Loucy (cell line): ENCODE measurements at regions not wholly inside any gene's neighbourhood (a gene's known extent, or its start where the extent isn't known, plus 50 kb on each side); places are given as distances from the start of the nearest gene placed in this dataset.

Source experiments
- H2AFZ ChIP-seq: fragments of 200-600 bp; sonication (generic); 2 replicates; pipeline ENCODE4 v1.6.0; 2016; ENCODE audit warnings: antibody characterized with exemption, mild to moderate bottlenecking, low read length, moderate library complexity
- H3F3A ChIP-seq: fragments of 200-600 bp; 2 replicates; pipeline ENCODE4 v1.6.0; 2016; ENCODE audit warnings: antibody characterized with exemption, low read depth, mild to moderate bottlenecking
- H3K27me3 ChIP-seq: fragments of 200-600 bp; sonication (generic); 2 replicates; pipeline ENCODE4 v1.6.1; 2014; ENCODE audit warnings: low read length, mild to moderate bottlenecking; ENCODE audit not compliant: insufficient read depth, poor library complexity, severe bottlenecking
- H3K36me3 ChIP-seq: fragments of 200-600 bp; sonication (generic); 2 replicates; pipeline ENCODE4 v1.6.1; 2016; ENCODE audit warnings: low read length; ENCODE audit not compliant: insufficient read depth
- H3K4me1 ChIP-seq: fragments of 200-600 bp; sonication (generic); 2 replicates; pipeline ENCODE4 v1.5.1; 2014; ENCODE audit warnings: low read length, mild to moderate bottlenecking; ENCODE audit not compliant: insufficient read depth, poor library complexity, severe bottlenecking
- H3K4me2 ChIP-seq: fragments of 200-600 bp; sonication (generic); 2 replicates; pipeline ENCODE4 v1.6.0; 2014; ENCODE audit warnings: antibody characterized with exemption, low read length, low read depth, mild to moderate bottlenecking; ENCODE audit not compliant: poor library complexity, severe bottlenecking
- H3K4me3 ChIP-seq: fragments of 200-600 bp; sonication (generic); 2 replicates; pipeline ENCODE4 v1.5.1; 2014; ENCODE audit warnings: low read length, mild to moderate bottlenecking, mixed read lengths; ENCODE audit not compliant: poor library complexity, severe bottlenecking
- H3K79me2 ChIP-seq: fragments of 200-600 bp; sonication (generic); 2 replicates; pipeline ENCODE4 v1.6.1; 2014; ENCODE audit warnings: low read length; ENCODE audit not compliant: insufficient read depth
- H3K9ac ChIP-seq: fragments of 200-600 bp; sonication (generic); 2 replicates; pipeline ENCODE4 v1.6.0; 2014; ENCODE audit warnings: mild to moderate bottlenecking, low read depth, low read length, moderate library complexity; ENCODE audit not compliant: poor library complexity, severe bottlenecking
- H3K9me2 ChIP-seq: fragments of 200-600 bp; sonication (generic); replicated peaks from 2 replicates; pipeline ENCODE4 v1.6.1; 2016; ENCODE audit warnings: low read depth, low read length, mixed read lengths
- H3K9me3 ChIP-seq: fragments of 200-600 bp; sonication (generic); 2 replicates; pipeline ENCODE4 v1.6.1; 2014; ENCODE audit warnings: mild to moderate bottlenecking, antibody characterized with exemption, low read length, low read depth; ENCODE audit not compliant: insufficient read depth
- H4K20me1 ChIP-seq: fragments of 200-600 bp; sonication (generic); 2 replicates; pipeline ENCODE4 v1.6.0; 2014; ENCODE audit warnings: antibody characterized with exemption, low read length, mild to moderate bottlenecking; ENCODE audit not compliant: insufficient read depth, poor library complexity, severe bottlenecking
- EZH2phosphoT487 ChIP-seq: fragments of 200-600 bp; IDR thresholded peaks from 2 replicates; pipeline ENCODE4 v1.6.1; 2018; ENCODE audit warnings: antibody characterized with exemption, mild to moderate bottlenecking, moderate library complexity, borderline replicate concordance
- TF ChIP-seq, protein P1 (sequence below): fragments of 200-600 bp; sonication (generic); conservative IDR thresholded peaks from 2 replicates; pipeline ENCODE4 v1.5.1; 2014; ENCODE audit warnings: mild to moderate bottlenecking, antibody characterized with exemption, low read length

DNA sequence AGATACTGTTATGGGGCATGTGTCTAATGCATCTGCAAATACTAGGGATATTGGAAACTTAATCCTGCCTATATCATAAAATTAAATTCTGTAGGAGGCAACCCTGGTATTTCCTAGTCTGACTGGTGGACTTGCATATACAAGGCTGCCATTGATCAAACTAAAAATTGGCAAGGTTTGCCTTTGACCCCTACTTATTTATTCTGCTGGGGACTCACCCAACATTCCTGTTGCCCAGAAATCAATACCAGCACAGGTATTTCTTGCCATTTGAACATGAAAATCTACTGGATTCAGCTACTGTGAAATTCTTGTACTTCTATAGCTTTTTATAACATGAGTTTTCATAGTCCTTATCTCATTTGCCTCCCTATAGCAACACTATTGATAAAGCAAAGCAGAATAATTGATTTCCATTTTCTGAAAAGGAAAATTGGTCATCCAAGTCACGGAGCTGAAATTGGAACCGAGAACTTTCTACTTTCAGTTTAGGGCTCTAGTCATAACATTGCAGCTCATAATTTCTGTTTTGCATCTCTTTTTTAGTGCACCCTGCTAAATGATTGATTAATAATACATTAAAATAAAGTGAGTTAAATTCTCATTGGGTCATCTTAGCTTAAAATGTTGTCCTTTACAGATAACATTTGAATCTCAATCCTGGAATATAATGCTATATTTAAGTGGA lies 365.2 kb downstream of the MFSD1 start:
- Histone ChIP-seq H3K4me3 (no peak overlapping the region), H3K4me2 (no peak overlapping the region), H3K9me3 (no peaks in the 10 kb centered on the region)

GRCh38 chr3:159168788-159169187 lies 366.9 kb downstream of the MFSD1 start:
- no peak for TF ChIP-seq EZH2phosphoT487
- TF ChIP-seq, protein P1, sequence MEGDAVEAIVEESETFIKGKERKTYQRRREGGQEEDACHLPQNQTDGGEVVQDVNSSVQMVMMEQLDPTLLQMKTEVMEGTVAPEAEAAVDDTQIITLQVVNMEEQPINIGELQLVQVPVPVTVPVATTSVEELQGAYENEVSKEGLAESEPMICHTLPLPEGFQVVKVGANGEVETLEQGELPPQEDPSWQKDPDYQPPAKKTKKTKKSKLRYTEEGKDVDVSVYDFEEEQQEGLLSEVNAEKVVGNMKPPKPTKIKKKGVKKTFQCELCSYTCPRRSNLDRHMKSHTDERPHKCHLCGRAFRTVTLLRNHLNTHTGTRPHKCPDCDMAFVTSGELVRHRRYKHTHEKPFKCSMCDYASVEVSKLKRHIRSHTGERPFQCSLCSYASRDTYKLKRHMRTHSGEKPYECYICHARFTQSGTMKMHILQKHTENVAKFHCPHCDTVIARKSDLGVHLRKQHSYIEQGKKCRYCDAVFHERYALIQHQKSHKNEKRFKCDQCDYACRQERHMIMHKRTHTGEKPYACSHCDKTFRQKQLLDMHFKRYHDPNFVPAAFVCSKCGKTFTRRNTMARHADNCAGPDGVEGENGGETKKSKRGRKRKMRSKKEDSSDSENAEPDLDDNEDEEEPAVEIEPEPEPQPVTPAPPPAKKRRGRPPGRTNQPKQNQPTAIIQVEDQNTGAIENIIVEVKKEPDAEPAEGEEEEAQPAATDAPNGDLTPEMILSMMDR: no peak
- Histone ChIP-seq H3K79me2 (no peaks in the 10 kb centered on the region), H4K20me1 (no peaks in the 10 kb centered on the region), H3K4me3 (no peak overlapping the region), H3K9me3 (no peaks in the 10 kb centered on the region), H3K9ac (no peak overlapping the region), H3K36me3 (no peaks in the 10 kb centered on the region), H3K4me2 (no peak overlapping the region), H3K4me1 (peaks cover 5% of the 10 kb centered on the region), H3K27me3 (no peaks in the 10 kb centered on the region), H3F3A (no peaks in the 10 kb centered on the region), H3K9me2 (no peaks in the 10 kb centered on the region), H2AFZ (no peak overlapping the region)

More for the DNA sequence above, 365.2 kb downstream of the MFSD1 start:
- H2AFZ ChIP-seq: no peak overlapping the region
- no peak for TF ChIP-seq EZH2phosphoT487
- TF ChIP-seq, protein P1: no peak
- no peaks in the 10 kb centered on the region for H3F3A ChIP-seq
- no peaks in the 10 kb centered on the region for H3K9me2 ChIP-seq
- H3K36me3 ChIP-seq: no peaks in the 10 kb centered on the region
- no peak overlapping the region for H3K9ac ChIP-seq
- no peaks in the 10 kb centered on the region for H3K27me3 ChIP-seq
- H3K79me2 ChIP-seq: no peaks in the 10 kb centered on the region
- H3K4me1 ChIP-seq: peaks cover 5% of the 10 kb centered on the region
- no peaks in the 10 kb centered on the region for H4K20me1 ChIP-seq

DNA sequence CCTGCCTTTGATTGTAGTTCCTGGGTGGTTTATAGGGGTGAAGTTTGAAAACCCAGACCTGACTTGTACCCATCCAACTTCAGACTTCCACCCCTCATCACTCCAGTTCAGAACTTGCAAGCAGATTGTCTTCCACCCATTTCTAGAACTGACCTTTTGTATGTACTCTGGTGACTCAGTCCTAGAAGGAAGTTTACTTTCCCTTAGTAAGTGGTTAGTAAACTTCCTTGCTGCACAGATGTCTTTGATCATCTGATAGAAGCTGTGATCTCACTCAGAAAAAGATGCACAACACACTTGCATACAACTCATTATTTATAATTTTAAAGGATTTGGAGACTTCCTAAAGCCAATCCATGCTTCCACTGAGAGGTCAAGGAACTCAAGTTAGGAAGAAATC lies 368.0 kb downstream of the MFSD1 start:
- Histone ChIP-seq H3K36me3 (no peaks in the 10 kb centered on the region), H3K27me3 (no peaks in the 10 kb centered on the region), H3K9me3 (no peaks in the 10 kb centered on the region), H3K9ac (no peak overlapping the region), H3F3A (no peaks in the 10 kb centered on the region), H4K20me1 (no peaks in the 10 kb centered on the region), H3K4me1 (peaks cover 5% of the 10 kb centered on the region), H3K4me3 (no peak overlapping the region), H3K79me2 (no peaks in the 10 kb centered on the region), H2AFZ (no peak overlapping the region), H3K4me2 (no peak overlapping the region), H3K9me2 (no peaks in the 10 kb centered on the region)
- TF ChIP-seq EZH2phosphoT487: no peak
- TF ChIP-seq, protein P1: no peak
